Caco-2 (cell line): ENCODE measurements at regions not wholly inside any gene's neighbourhood (a gene's known extent, or its start where the extent isn't known, plus 50 kb on each side); places are given as distances from the start of the nearest gene placed in this dataset.
A peak's percentile ranks its signal among the peaks of the same experiment; 100 is the strongest.

Source experiments
- BruUV-seq: library from RNA; stranded (reverse); fragments of 400-500 nt; replicated peaks from 2 replicates; lab custom pipeline; 2021; lab: Mats Ljungman, UMichigan
- CTCF ChIA-PET: fragments of 300-600 bp; sonication (Branson Sonifier 250); formaldehyde crosslinking; loops from one replicate; lab custom pipeline; 2022; ENCODE audit warnings: antibody characterized with exemption; lab: Charles Lee
- POLR2A ChIA-PET: fragments of 300-600 bp; sonication (Branson Sonifier 250); formaldehyde crosslinking; loops from one replicate; lab custom pipeline; 2022; ENCODE audit warnings: antibody characterized with exemption; lab: Charles Lee
- DNase-seq, 2 experiments: peaks; one replicate each; pipeline versions ENCODE4 v3.0.0 to v3.0.0-alpha.2; 2020 to 2022
- H3K27me3 ChIP-seq: replicated peaks from 2 replicates; pipeline ENCODE4 v1.6.0; 2011; ENCODE audit warnings: low read length; ENCODE audit not compliant: control insufficient read depth, insufficient read depth
- H3K36me3 ChIP-seq: 2 replicates; pipeline ENCODE4 v1.5.1; 2011; ENCODE audit warnings: low read length; ENCODE audit not compliant: control insufficient read depth, insufficient read depth
- H3K4me1 ChIP-seq: fragments of 250-450 bp; sonication (Bioruptor Pico); 2 replicates; pipeline ENCODE4 v1.5.1; 2020; ENCODE audit warnings: mild to moderate bottlenecking
- H3K4me3 ChIP-seq: 2 replicates; pipeline ENCODE4 v1.5.1; 2011; ENCODE audit warnings: low read depth, mild to moderate bottlenecking, control low read depth, low read length
- H3K9me3 ChIP-seq: fragments of 250-450 bp; sonication (Bioruptor Pico); 2 replicates; pipeline ENCODE4 v1.5.1; 2020; ENCODE audit warnings: mild to moderate bottlenecking, moderate library complexity
- H3K27ac Mint-ChIP-seq: one replicate; pipeline ENCODE4 v1.8.0; 2022; ENCODE audit warnings: mixed read lengths; ENCODE audit not compliant: unreplicated experiment
- H3K27me3 Mint-ChIP-seq: one replicate; pipeline ENCODE4 v1.8.0; 2022; ENCODE audit warnings: mixed read lengths; ENCODE audit not compliant: insufficient read depth, unreplicated experiment
- H3K36me3 Mint-ChIP-seq: one replicate; pipeline ENCODE4 v1.8.0; 2022; ENCODE audit warnings: mild to moderate bottlenecking, mixed read lengths; ENCODE audit not compliant: insufficient read depth, unreplicated experiment
- H3K4me1 Mint-ChIP-seq: one replicate; pipeline ENCODE4 v1.8.0; 2022; ENCODE audit warnings: low read depth, mixed read lengths; ENCODE audit not compliant: unreplicated experiment
- H3K4me3 Mint-ChIP-seq: one replicate; pipeline ENCODE4 v1.8.0; 2022; ENCODE audit warnings: mild to moderate bottlenecking, moderate library complexity, mixed read lengths; ENCODE audit not compliant: unreplicated experiment
- H3K9me3 Mint-ChIP-seq: one replicate; pipeline ENCODE4 v1.8.0; 2022; ENCODE audit warnings: mixed read lengths; ENCODE audit not compliant: unreplicated experiment
- CTCF ChIP-seq, 2 experiments: fragments of 200-600 bp in 1 of 2; IDR thresholded peaks; 1 replicate in 1 of 2; 2 replicates in 1 of 2; pipeline versions ENCODE4 v1.5.1 to v1.8.0; 2011 to 2022; ENCODE audit warnings: antibody characterized with exemption in 1 of 2, control low read depth in 1 of 2, inconsistent platforms in 1 of 2, low read depth in 1 of 2, low read length in 1 of 2, mild to moderate bottlenecking in 1 of 2, moderate library complexity in 1 of 2; ENCODE audit not compliant: insufficient read depth in 1 of 2, severe bottlenecking in 1 of 2, unreplicated experiment in 1 of 2
- intact Hi-C: fragments of 100-400 bp; cut with micrococcal nuclease; formaldehyde crosslinking; loops from one replicate; pipeline ENCODE4 v1.10.0; 2022; ENCODE audit not compliant: unreplicated experiment

DNA sequence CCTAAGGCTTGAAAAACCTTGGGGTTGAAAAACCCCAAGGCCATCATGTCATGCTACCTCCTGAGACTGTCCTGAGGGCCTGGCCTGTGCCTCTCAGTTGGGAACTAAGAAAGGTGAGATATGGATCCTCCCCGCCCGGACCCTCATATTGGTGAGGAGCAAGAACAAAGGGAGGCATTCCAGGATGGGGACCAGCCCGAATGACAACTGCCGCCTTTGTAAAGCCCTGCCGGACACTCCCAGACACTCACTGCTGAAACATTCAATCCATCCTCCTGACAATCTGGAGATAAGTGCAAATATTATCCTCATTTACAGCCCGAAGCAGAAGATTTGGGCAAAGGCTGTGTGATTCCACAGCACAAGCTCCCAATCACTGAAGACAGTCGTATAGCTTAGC lies 298.3 kb downstream of the NSG2 start:
- POLR2A ChIA-PET, result no interaction called here
- H3K4me3 Mint-ChIP-seq, result no peak overlapping the region
- BruUV-seq, result no TSS peak
- intact Hi-C loops, result no loop called here
- CTCF ChIA-PET, result no interaction called here
- Histone ChIP-seq H3K36me3 (no peaks in the 10 kb centered on the region), H3K4me3 (no peak overlapping the region), H3K27me3 (no peaks in the 10 kb centered on the region), H3K9me3 (no peaks in the 10 kb centered on the region), H3K4me1 (peaks cover under 1% of the 10 kb centered on the region)
- no peak overlapping the region for H3K27ac Mint-ChIP-seq
- peak in 1 of 2 experiments; percentile 49 for DNase-seq
- H3K27me3 Mint-ChIP-seq, result peaks cover 3% of the 10 kb centered on the region
- H3K4me1 Mint-ChIP-seq, result peaks cover 6% of the 10 kb centered on the region
- H3K9me3 Mint-ChIP-seq, result peaks cover 21% of the 10 kb centered on the region
- TF ChIP-seq CTCF (IDR thresholded peaks at IDR 0.05; ENCODE audit: insufficient read depth in 1 of 2, low read depth in 1 of 2, low read length in 1 of 2, severe bottlenecking in 1 of 2, unreplicated experiment in 1 of 2), result no peak
- H3K36me3 Mint-ChIP-seq, result no peaks in the 10 kb centered on the region

GRCh38 chr5:174344335-174344734 lies 298.8 kb downstream of the NSG2 start:
- POLR2A ChIA-PET, result no interaction called here
- H3K4me1 Mint-ChIP-seq, result peaks cover 6% of the 10 kb centered on the region
- CTCF ChIA-PET, result no interaction called here
- peak in 1 of 2 experiments; percentile 10 for TF ChIP-seq CTCF (IDR thresholded peaks at IDR 0.05; ENCODE audit: insufficient read depth in 1 of 2, low read depth in 1 of 2, low read length in 1 of 2, severe bottlenecking in 1 of 2, unreplicated experiment in 1 of 2)
- no peak overlapping the region for H3K4me3 ChIP-seq
- intact Hi-C loops, result no loop called here
- no peaks in the 10 kb centered on the region for H3K4me1 ChIP-seq
- no peaks in the 10 kb centered on the region for H3K9me3 ChIP-seq
- no peak overlapping the region for H3K4me3 Mint-ChIP-seq
- no TSS peak for BruUV-seq
- H3K27ac Mint-ChIP-seq, result no peak overlapping the region
- H3K36me3 Mint-ChIP-seq, result no peaks in the 10 kb centered on the region
- H3K9me3 Mint-ChIP-seq, result peaks cover 21% of the 10 kb centered on the region
- H3K27me3 Mint-ChIP-seq, result peaks cover 3% of the 10 kb centered on the region
- no peaks in the 10 kb centered on the region for H3K27me3 ChIP-seq
- peak; percentile 13 to 45 for DNase-seq
- H3K36me3 ChIP-seq, result no peaks in the 10 kb centered on the region

GRCh38 chr5:174347183-174347582 lies 301.7 kb downstream of the NSG2 start:
- Mint-ChIP-seq H3K9me3 (peaks cover 30% of the 10 kb centered on the region), H3K36me3 (no peaks in the 10 kb centered on the region), H3K27me3 (peaks cover 5% of the 10 kb centered on the region), H3K4me3 (no peak overlapping the region), H3K4me1 (peaks cover 6% of the 10 kb centered on the region), H3K27ac (no peak overlapping the region)
- Histone ChIP-seq H3K27me3 (no peaks in the 10 kb centered on the region), H3K9me3 (no peaks in the 10 kb centered on the region), H3K4me3 (no peak overlapping the region), H3K36me3 (no peaks in the 10 kb centered on the region), H3K4me1 (no peaks in the 10 kb centered on the region)
- intact Hi-C loops, result no loop called here
- BruUV-seq, result no TSS peak
- POLR2A ChIA-PET, result no interaction called here
- DNase-seq, result no peak
- TF ChIP-seq CTCF (IDR thresholded peaks at IDR 0.05; ENCODE audit: insufficient read depth in 1 of 2, low read depth in 1 of 2, low read length in 1 of 2, severe bottlenecking in 1 of 2, unreplicated experiment in 1 of 2), result no peak
- CTCF ChIA-PET, result no interaction called here
